ENCODE measurements at regions not wholly inside any gene's neighbourhood (a gene's known extent, or its start where the extent isn't known, plus 50 kb on each side); places are given as distances from the start of the nearest gene placed in this dataset.

DNA sequence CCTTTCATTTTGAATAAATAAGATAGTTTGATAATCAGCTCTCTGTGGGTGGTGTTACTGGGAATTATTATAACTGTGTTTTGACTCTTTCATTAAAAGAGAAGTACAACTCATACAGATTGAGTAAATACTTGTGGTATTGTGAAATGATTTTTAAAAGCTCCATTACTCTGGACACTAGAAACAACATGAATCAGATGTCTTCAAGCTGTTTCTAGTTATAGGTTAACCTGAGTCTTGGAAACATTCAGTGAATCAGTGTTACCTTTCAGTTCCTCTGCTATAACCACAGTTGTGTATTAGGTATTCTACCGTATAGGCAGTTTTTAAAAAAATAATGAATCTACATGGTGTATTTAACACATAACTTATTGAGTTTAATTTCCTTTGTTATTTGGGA, 128.4 kb upstream of the SSTR1 start:
- TF ChIP-seq, protein P1, sequence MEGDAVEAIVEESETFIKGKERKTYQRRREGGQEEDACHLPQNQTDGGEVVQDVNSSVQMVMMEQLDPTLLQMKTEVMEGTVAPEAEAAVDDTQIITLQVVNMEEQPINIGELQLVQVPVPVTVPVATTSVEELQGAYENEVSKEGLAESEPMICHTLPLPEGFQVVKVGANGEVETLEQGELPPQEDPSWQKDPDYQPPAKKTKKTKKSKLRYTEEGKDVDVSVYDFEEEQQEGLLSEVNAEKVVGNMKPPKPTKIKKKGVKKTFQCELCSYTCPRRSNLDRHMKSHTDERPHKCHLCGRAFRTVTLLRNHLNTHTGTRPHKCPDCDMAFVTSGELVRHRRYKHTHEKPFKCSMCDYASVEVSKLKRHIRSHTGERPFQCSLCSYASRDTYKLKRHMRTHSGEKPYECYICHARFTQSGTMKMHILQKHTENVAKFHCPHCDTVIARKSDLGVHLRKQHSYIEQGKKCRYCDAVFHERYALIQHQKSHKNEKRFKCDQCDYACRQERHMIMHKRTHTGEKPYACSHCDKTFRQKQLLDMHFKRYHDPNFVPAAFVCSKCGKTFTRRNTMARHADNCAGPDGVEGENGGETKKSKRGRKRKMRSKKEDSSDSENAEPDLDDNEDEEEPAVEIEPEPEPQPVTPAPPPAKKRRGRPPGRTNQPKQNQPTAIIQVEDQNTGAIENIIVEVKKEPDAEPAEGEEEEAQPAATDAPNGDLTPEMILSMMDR (IDR thresholded peaks at IDR 0.05; ENCODE audit: insufficient read depth, low read depth, low read length) = no peak
- no peak for TF ChIP-seq EZH2 (IDR thresholded peaks at IDR 0.05; ENCODE audit: insufficient read depth, low read length)

Measured in astrocyte (in vitro differentiated cells and primary cell).